ENCODE measurements at regions not wholly inside any gene's neighbourhood (a gene's known extent, or its start where the extent isn't known, plus 50 kb on each side); places are given as distances from the start of the nearest gene placed in this dataset.

GRCh38 chr11:116334596-116334995 lies 438.2 kb downstream of the BUD13 start:
- Histone ChIP-seq H3K27me3 (no peaks in the 10 kb centered on the region), H3K4me3 (no peak overlapping the region), H3K9me3 (no peaks in the 10 kb centered on the region), H3K27ac (no peak overlapping the region), H3K36me3 (no peaks in the 10 kb centered on the region), H3K4me1 (no peaks in the 10 kb centered on the region)
- TF ChIP-seq CTCF (IDR thresholded peaks at IDR 0.05), result no peak
- no peak for TF ChIP-seq POLR2A (IDR thresholded peaks at IDR 0.05)
- DNase-seq, result no peak

- DNase-seq, result no peak
These were observed 439.7 kb downstream of the BUD13 start for GRCh38 chr11:116333001-116333535.

DNA sequence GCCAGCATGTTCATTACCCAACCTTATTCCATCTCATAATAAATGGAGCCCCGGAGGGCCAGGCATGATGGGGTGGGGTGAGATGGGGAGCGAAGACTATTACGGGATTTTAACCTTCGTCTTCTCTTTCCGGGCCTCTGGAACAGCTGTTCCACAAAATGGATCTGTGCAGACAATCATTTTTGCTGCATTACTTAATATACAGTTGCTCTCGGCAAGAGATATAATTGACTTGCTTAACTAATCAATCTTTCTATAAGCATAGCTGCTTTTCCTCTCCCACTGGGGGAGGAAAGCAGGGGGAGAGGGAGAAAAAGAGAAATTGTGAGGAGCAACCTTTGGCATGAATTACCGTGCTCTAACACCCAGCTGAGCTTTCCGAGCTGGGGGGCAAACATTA lies 440.4 kb downstream of the BUD13 start:
- no peak overlapping the region for H3K4me3 ChIP-seq
- DNase-seq, result no peak
- H3K9me3 ChIP-seq, result no peaks in the 10 kb centered on the region
- no peaks in the 10 kb centered on the region for H3K27me3 ChIP-seq
- no peaks in the 10 kb centered on the region for H3K36me3 ChIP-seq
- no peaks in the 10 kb centered on the region for H3K4me1 ChIP-seq
- TF ChIP-seq POLR2A (IDR thresholded peaks at IDR 0.05) (no peak), CTCF (IDR thresholded peaks at IDR 0.05) (no peak)
- no peak overlapping the region for H3K27ac ChIP-seq

More at GRCh38 chr11:116333001-116333535, 439.7 kb downstream of the BUD13 start:
- TF ChIP-seq CTCF (IDR thresholded peaks at IDR 0.05), result no peak
- TF ChIP-seq POLR2A (IDR thresholded peaks at IDR 0.05), result no peak
- no peak overlapping the region for H3K4me3 ChIP-seq
- no peak overlapping the region for H3K27ac ChIP-seq
- no peaks in the 10 kb centered on the region for H3K4me1 ChIP-seq
- H3K36me3 ChIP-seq, result no peaks in the 10 kb centered on the region
- H3K9me3 ChIP-seq, result no peaks in the 10 kb centered on the region
- H3K27me3 ChIP-seq, result no peaks in the 10 kb centered on the region

GRCh38 chr11:116331381-116331780 lies 441.4 kb downstream of the BUD13 start:
- TF ChIP-seq CTCF (IDR thresholded peaks at IDR 0.05) (no peak), POLR2A (IDR thresholded peaks at IDR 0.05) (no peak)
- DNase-seq, result no peak

DNA sequence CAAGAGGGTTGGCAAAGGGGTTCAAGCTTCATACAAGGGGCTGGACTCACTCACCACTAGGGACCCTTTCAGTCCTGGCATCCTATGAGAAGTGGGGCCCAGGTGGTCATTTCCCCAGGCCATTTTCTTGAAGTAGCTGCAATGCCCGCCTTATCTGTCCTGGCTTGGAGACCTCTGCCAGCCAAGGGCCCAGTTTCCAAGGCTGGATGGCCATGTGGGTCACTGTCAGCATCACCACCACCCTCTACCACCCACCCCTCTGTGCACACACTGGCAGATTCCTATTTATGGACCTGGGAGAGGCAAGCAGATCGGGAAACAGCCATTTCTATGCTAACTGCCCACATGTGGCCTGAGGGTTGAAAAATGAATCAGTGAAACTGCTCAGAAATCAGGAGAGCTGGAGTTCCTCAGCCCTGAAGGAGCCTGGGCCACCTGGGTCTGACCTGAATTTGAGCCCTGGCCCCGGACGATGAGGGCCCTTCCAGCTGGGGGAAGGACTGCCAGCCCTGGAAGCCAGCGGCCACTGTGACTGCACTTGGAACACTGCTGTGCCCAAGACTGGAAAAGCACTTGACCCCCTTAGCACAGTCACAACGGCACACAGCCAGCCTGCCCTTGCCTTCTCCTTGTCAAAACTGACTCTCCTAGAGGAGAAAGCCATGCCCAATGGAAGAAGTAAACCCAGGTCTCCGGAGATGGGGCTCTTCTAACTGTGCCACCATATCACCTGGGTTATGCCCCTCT lies 442.2 kb downstream of the BUD13 start:
- H3K36me3 ChIP-seq, result no peaks in the 10 kb centered on the region
- TF ChIP-seq POLR2A (IDR thresholded peaks at IDR 0.05), result no peak
- no peak for TF ChIP-seq CTCF (IDR thresholded peaks at IDR 0.05)
- no peaks in the 10 kb centered on the region for H3K4me1 ChIP-seq
- no peak for DNase-seq
- H3K27me3 ChIP-seq, result no peaks in the 10 kb centered on the region
- H3K4me3 ChIP-seq, result no peak overlapping the region
- no peak overlapping the region for H3K27ac ChIP-seq
- H3K9me3 ChIP-seq, result no peaks in the 10 kb centered on the region

More at GRCh38 chr11:116331381-116331780, 441.4 kb downstream of the BUD13 start:
- no peaks in the 10 kb centered on the region for H3K27me3 ChIP-seq
- H3K36me3 ChIP-seq, result no peaks in the 10 kb centered on the region
- H3K4me1 ChIP-seq, result no peaks in the 10 kb centered on the region
- H3K27ac ChIP-seq, result no peak overlapping the region
- no peak overlapping the region for H3K4me3 ChIP-seq
- no peaks in the 10 kb centered on the region for H3K9me3 ChIP-seq
